Activated naive CD4-positive, alpha-beta T cell treated with anti-CD3 and anti-CD28 coated beads for 36 hours (primary cell): ENCODE measurements at regions not wholly inside any gene's neighbourhood (a gene's known extent, or its start where the extent isn't known, plus 50 kb on each side); places are given as distances from the start of the nearest gene placed in this dataset.

ENCODE experiments used
- CTCF ChIA-PET: fragments of 350-600 bp; sonication (Branson Sonifier 250); formaldehyde crosslinking; loops from one replicate; lab custom pipeline; 2021; ENCODE audit warnings: antibody characterized with exemption; lab: Charles Lee
- DNase-seq: peaks from one replicate; pipeline ENCODE4 v3.0.0-alpha.2; 2020
- H3K27ac Mint-ChIP-seq: one replicate; pipeline ENCODE4 v1.8.0; 2021; ENCODE audit warnings: mild to moderate bottlenecking, mixed read lengths
- H3K27me3 Mint-ChIP-seq: one replicate; pipeline ENCODE4 v1.8.0; 2021; ENCODE audit warnings: low read depth, mixed read lengths
- H3K36me3 Mint-ChIP-seq: one replicate; pipeline ENCODE4 v1.8.0; 2021; ENCODE audit warnings: low read depth, mixed read lengths
- H3K4me1 Mint-ChIP-seq: one replicate; pipeline ENCODE4 v1.8.0; 2021; ENCODE audit warnings: low read depth, mixed read lengths
- H3K4me3 Mint-ChIP-seq: one replicate; pipeline ENCODE4 v1.8.0; 2021; ENCODE audit warnings: mild to moderate bottlenecking, moderate library complexity, mixed read lengths
- H3K9me3 Mint-ChIP-seq: one replicate; pipeline ENCODE4 v1.8.0; 2021; ENCODE audit warnings: mixed read lengths
- intact Hi-C: fragments of 100-400 bp; cut with micrococcal nuclease; formaldehyde crosslinking; loops from one replicate; pipeline ENCODE4 v1.15.1; 2023

- CTCF ChIA-PET: no interaction called here
- no peak for DNase-seq
- Mint-ChIP-seq H3K27ac (no peak overlapping the region), H3K36me3 (no peaks in the 10 kb centered on the region), H3K4me3 (no peak overlapping the region), H3K4me1 (no peaks in the 10 kb centered on the region), H3K9me3 (no peaks in the 10 kb centered on the region), H3K27me3 (peaks cover 5% of the 10 kb centered on the region)
- intact Hi-C loops: no loop called here
Measured at GRCh38 chr13:59346999-59347723, 816.6 kb downstream of the DIAPH3 start.

GRCh38 chr13:59348617-59349016 lies 815.1 kb downstream of the DIAPH3 start:
- no peak overlapping the region for H3K4me3 Mint-ChIP-seq
- no peaks in the 10 kb centered on the region for H3K4me1 Mint-ChIP-seq
- intact Hi-C loops: no loop called here
- CTCF ChIA-PET: interaction anchor here (0.7 kb wide), 1 partner anchor 987 kb away, joined by 3 read pairs; no protein-coding TSS in a partner anchor
- no peak for DNase-seq
- no peaks in the 10 kb centered on the region for H3K9me3 Mint-ChIP-seq
- no peak overlapping the region for H3K27ac Mint-ChIP-seq
- no peaks in the 10 kb centered on the region for H3K27me3 Mint-ChIP-seq
- no peaks in the 10 kb centered on the region for H3K36me3 Mint-ChIP-seq

GRCh38 chr13:59352600-59352999 lies 811.1 kb downstream of the DIAPH3 start:
- Mint-ChIP-seq H3K4me3 (no peak overlapping the region), H3K27me3 (no peaks in the 10 kb centered on the region), H3K36me3 (no peaks in the 10 kb centered on the region), H3K27ac (no peak overlapping the region), H3K9me3 (no peaks in the 10 kb centered on the region), H3K4me1 (no peaks in the 10 kb centered on the region)
- intact Hi-C loops: no loop called here
- CTCF ChIA-PET: no interaction called here
- no peak for DNase-seq

GRCh38 chr13:59354665-59355369 lies 808.9 kb downstream of the DIAPH3 start:
- H3K4me3 Mint-ChIP-seq: no peak overlapping the region
- H3K27ac Mint-ChIP-seq: no peak overlapping the region
- no peaks in the 10 kb centered on the region for H3K36me3 Mint-ChIP-seq
- no peaks in the 10 kb centered on the region for H3K4me1 Mint-ChIP-seq
- no peaks in the 10 kb centered on the region for H3K27me3 Mint-ChIP-seq
- DNase-seq: no peak
- H3K9me3 Mint-ChIP-seq: no peaks in the 10 kb centered on the region
- intact Hi-C loops: no loop called here
- CTCF ChIA-PET: no interaction called here

GRCh38 chr13:59356607-59357006 lies 807.1 kb downstream of the DIAPH3 start:
- CTCF ChIA-PET: interaction anchor here (0.7 kb wide), 1 partner anchor 555 kb away, joined by 3 read pairs; no protein-coding TSS in a partner anchor
- no peak for DNase-seq
- H3K27ac Mint-ChIP-seq: no peak overlapping the region
- H3K27me3 Mint-ChIP-seq: no peaks in the 10 kb centered on the region
- H3K4me3 Mint-ChIP-seq: no peak overlapping the region
- no peaks in the 10 kb centered on the region for H3K36me3 Mint-ChIP-seq
- H3K4me1 Mint-ChIP-seq: peaks cover 4% of the 10 kb centered on the region
- intact Hi-C loops: no loop called here
- H3K9me3 Mint-ChIP-seq: no peaks in the 10 kb centered on the region

GRCh38 chr13:59358014-59358413 lies 805.7 kb downstream of the DIAPH3 start:
- CTCF ChIA-PET: no interaction called here
- Mint-ChIP-seq H3K36me3 (no peaks in the 10 kb centered on the region), H3K27ac (no peak overlapping the region), H3K27me3 (no peaks in the 10 kb centered on the region), H3K4me3 (no peak overlapping the region), H3K9me3 (no peaks in the 10 kb centered on the region), H3K4me1 (peaks cover 4% of the 10 kb centered on the region)
- DNase-seq: no peak
- intact Hi-C loops: no loop called here

- CTCF ChIA-PET: interaction anchor here (1.4 kb wide), 1 partner anchor 32 kb away, joined by 4 read pairs; no protein-coding TSS in a partner anchor
- Mint-ChIP-seq H3K4me1 (peaks cover 4% of the 10 kb centered on the region), H3K36me3 (no peaks in the 10 kb centered on the region), H3K9me3 (no peaks in the 10 kb centered on the region), H3K27ac (no peak overlapping the region), H3K4me3 (no peak overlapping the region), H3K27me3 (no peaks in the 10 kb centered on the region)
- peak; percentile 26 for DNase-seq
- intact Hi-C loops: no loop called here
Measured at GRCh38 chr13:59360108-59360507, 803.6 kb downstream of the DIAPH3 start.

- CTCF ChIA-PET: interaction anchor here (1.2 kb wide), 1 partner anchor 31 kb away, joined by 5 read pairs; no protein-coding TSS in a partner anchor
- Mint-ChIP-seq H3K27ac (no peak overlapping the region), H3K36me3 (no peaks in the 10 kb centered on the region), H3K4me1 (peaks cover 4% of the 10 kb centered on the region), H3K4me3 (no peak overlapping the region), H3K27me3 (no peaks in the 10 kb centered on the region), H3K9me3 (no peaks in the 10 kb centered on the region)
- intact Hi-C loops: no loop called here
- no peak for DNase-seq
Measured at GRCh38 chr13:59360916-59361315, 802.8 kb downstream of the DIAPH3 start.

GRCh38 chr13:59363313-59363712 lies 800.4 kb downstream of the DIAPH3 start:
- intact Hi-C loops: no loop called here
- no peak overlapping the region for H3K4me3 Mint-ChIP-seq
- CTCF ChIA-PET: no interaction called here
- no peaks in the 10 kb centered on the region for H3K27me3 Mint-ChIP-seq
- no peak for DNase-seq
- H3K27ac Mint-ChIP-seq: no peak overlapping the region
- no peaks in the 10 kb centered on the region for H3K36me3 Mint-ChIP-seq
- no peaks in the 10 kb centered on the region for H3K9me3 Mint-ChIP-seq
- peaks cover 4% of the 10 kb centered on the region for H3K4me1 Mint-ChIP-seq

GRCh38 chr13:59363947-59364346 lies 799.8 kb downstream of the DIAPH3 start:
- Mint-ChIP-seq H3K27me3 (no peaks in the 10 kb centered on the region), H3K36me3 (no peaks in the 10 kb centered on the region), H3K27ac (no peak overlapping the region), H3K4me3 (no peak overlapping the region), H3K4me1 (peaks cover 4% of the 10 kb centered on the region), H3K9me3 (no peaks in the 10 kb centered on the region)
- CTCF ChIA-PET: interaction anchor here (0.6 to 0.7 kb wide), 2 partner anchors 241 to 304 kb away, joined by 3 read pairs; no protein-coding TSS in a partner anchor
- no peak for DNase-seq
- intact Hi-C loops: no loop called here

GRCh38 chr13:59364641-59365085 lies 799.1 kb downstream of the DIAPH3 start:
- no peaks in the 10 kb centered on the region for H3K36me3 Mint-ChIP-seq
- intact Hi-C loops: no loop called here
- no peaks in the 10 kb centered on the region for H3K9me3 Mint-ChIP-seq
- DNase-seq: no peak
- CTCF ChIA-PET: interaction anchor here (0.7 kb wide), 1 partner anchor 303 kb away, joined by 3 read pairs; no protein-coding TSS in a partner anchor
- no peaks in the 10 kb centered on the region for H3K27me3 Mint-ChIP-seq
- peaks cover 4% of the 10 kb centered on the region for H3K4me1 Mint-ChIP-seq
- no peak overlapping the region for H3K27ac Mint-ChIP-seq
- no peak overlapping the region for H3K4me3 Mint-ChIP-seq

- no peaks in the 10 kb centered on the region for H3K36me3 Mint-ChIP-seq
- CTCF ChIA-PET: no interaction called here
- H3K27me3 Mint-ChIP-seq: peaks cover 2% of the 10 kb centered on the region
- intact Hi-C loops: no loop called here
- DNase-seq: no peak
- H3K4me1 Mint-ChIP-seq: no peaks in the 10 kb centered on the region
- H3K9me3 Mint-ChIP-seq: no peaks in the 10 kb centered on the region
- no peak overlapping the region for H3K4me3 Mint-ChIP-seq
- H3K27ac Mint-ChIP-seq: no peak overlapping the region
Measured at GRCh38 chr13:59367467-59367866, 796.3 kb downstream of the DIAPH3 start.
